ENCODE measurements at regions not wholly inside any gene's neighbourhood (a gene's known extent, or its start where the extent isn't known, plus 50 kb on each side); places are given as distances from the start of the nearest gene placed in this dataset.

- Histone ChIP-seq H3K27me3 (replicated peaks) (no peaks in the 10 kb centered on the region), H3K4me1 (replicated peaks) (no peaks in the 10 kb centered on the region), H3K27ac (no peak overlapping the region), H3K9me3 (replicated peaks) (no peaks in the 10 kb centered on the region), H3K4me3 (no peak overlapping the region), H3K36me3 (no peaks in the 10 kb centered on the region)
- DNase-seq (ENCODE audit: low read depth in 1 of 2, low spot score in 2 of 2) = no peak
These were observed 627.7 kb upstream of the KLF4 start for GRCh38 chr9:108117306-108117705.

- Histone ChIP-seq H3K4me3 (no peak overlapping the region), H3K27ac (no peak overlapping the region), H3K9me3 (replicated peaks) (no peaks in the 10 kb centered on the region), H3K4me1 (replicated peaks) (no peaks in the 10 kb centered on the region), H3K36me3 (no peaks in the 10 kb centered on the region), H3K27me3 (replicated peaks) (no peaks in the 10 kb centered on the region)
- no peak for DNase-seq (ENCODE audit: low read depth in 1 of 2, low spot score in 2 of 2)
These were observed 624.0 kb upstream of the KLF4 start for GRCh38 chr9:108113596-108113995.

GRCh38 chr9:108109927-108110690, 620.5 kb upstream of the KLF4 start:
- no peaks in the 10 kb centered on the region for H3K9me3 ChIP-seq (replicated peaks)
- H3K27me3 ChIP-seq (replicated peaks) = no peaks in the 10 kb centered on the region
- no peaks in the 10 kb centered on the region for H3K36me3 ChIP-seq
- H3K27ac ChIP-seq = no peak overlapping the region
- no peak for DNase-seq (ENCODE audit: low read depth in 1 of 2, low spot score in 2 of 2)
- no peak overlapping the region for H3K4me3 ChIP-seq
- no peaks in the 10 kb centered on the region for H3K4me1 ChIP-seq (replicated peaks)

- Histone ChIP-seq H3K27me3 (replicated peaks) (no peaks in the 10 kb centered on the region), H3K9me3 (replicated peaks) (no peaks in the 10 kb centered on the region), H3K27ac (no peak overlapping the region), H3K4me1 (replicated peaks) (no peaks in the 10 kb centered on the region), H3K36me3 (no peaks in the 10 kb centered on the region), H3K4me3 (no peak overlapping the region)
- DNase-seq (ENCODE audit: low read depth in 1 of 2, low spot score in 2 of 2) = no peak
These were observed 619.4 kb upstream of the KLF4 start for GRCh38 chr9:108108852-108109448.

GRCh38 chr9:108108280-108108851, 618.8 kb upstream of the KLF4 start:
- DNase-seq (ENCODE audit: low read depth in 1 of 2, low spot score in 2 of 2) = no peak
- Histone ChIP-seq H3K9me3 (replicated peaks) (no peaks in the 10 kb centered on the region), H3K36me3 (no peaks in the 10 kb centered on the region), H3K27me3 (replicated peaks) (no peaks in the 10 kb centered on the region), H3K4me3 (no peak overlapping the region), H3K27ac (no peak overlapping the region), H3K4me1 (replicated peaks) (no peaks in the 10 kb centered on the region)

GRCh38 chr9:108105885-108106284, 616.3 kb upstream of the KLF4 start:
- Histone ChIP-seq H3K36me3 (no peaks in the 10 kb centered on the region), H3K27ac (no peak overlapping the region), H3K4me3 (no peak overlapping the region), H3K9me3 (replicated peaks) (no peaks in the 10 kb centered on the region; the same call in 1 of the 2 replicates), H3K4me1 (replicated peaks) (no peaks in the 10 kb centered on the region), H3K27me3 (replicated peaks) (no peaks in the 10 kb centered on the region)
- DNase-seq (ENCODE audit: low read depth in 1 of 2, low spot score in 2 of 2) = no peak

- H3K36me3 ChIP-seq = no peaks in the 10 kb centered on the region
- DNase-seq (ENCODE audit: low read depth in 1 of 2, low spot score in 2 of 2) = no peak
- H3K4me1 ChIP-seq (replicated peaks) = no peaks in the 10 kb centered on the region
- H3K27ac ChIP-seq = no peak overlapping the region
- H3K4me3 ChIP-seq = no peak overlapping the region
- no peaks in the 10 kb centered on the region for H3K27me3 ChIP-seq (replicated peaks)
- H3K9me3 ChIP-seq (replicated peaks) = no peaks in the 10 kb centered on the region; the same call in 1 of the 2 replicates
These were observed 615.4 kb upstream of the KLF4 start for GRCh38 chr9:108104991-108105390.

GRCh38 chr9:108103046-108103693, 613.6 kb upstream of the KLF4 start:
- H3K9me3 ChIP-seq (replicated peaks) = no peaks in the 10 kb centered on the region; the same call in 1 of the 2 replicates
- H3K4me1 ChIP-seq (replicated peaks) = no peaks in the 10 kb centered on the region
- H3K36me3 ChIP-seq = no peaks in the 10 kb centered on the region
- H3K27me3 ChIP-seq (replicated peaks) = no peaks in the 10 kb centered on the region
- H3K4me3 ChIP-seq = no peak overlapping the region
- no peak overlapping the region for H3K27ac ChIP-seq
- no peak for DNase-seq (ENCODE audit: low read depth in 1 of 2, low spot score in 2 of 2)

GRCh38 chr9:108101410-108101809, 611.8 kb upstream of the KLF4 start:
- Histone ChIP-seq H3K4me1 (replicated peaks) (no peaks in the 10 kb centered on the region), H3K27ac (no peak overlapping the region), H3K9me3 (replicated peaks) (no peaks in the 10 kb centered on the region; the same call in 1 of the 2 replicates), H3K36me3 (no peaks in the 10 kb centered on the region), H3K27me3 (replicated peaks) (no peaks in the 10 kb centered on the region), H3K4me3 (no peak overlapping the region)
- DNase-seq (ENCODE audit: low read depth in 1 of 2, low spot score in 2 of 2) = no peak

GRCh38 chr9:108100571-108100970, 611.0 kb upstream of the KLF4 start:
- Histone ChIP-seq H3K4me3 (no peak overlapping the region), H3K9me3 (replicated peaks) (no peaks in the 10 kb centered on the region; the same call in 1 of the 2 replicates), H3K4me1 (replicated peaks) (no peaks in the 10 kb centered on the region), H3K36me3 (no peaks in the 10 kb centered on the region), H3K27me3 (replicated peaks) (no peaks in the 10 kb centered on the region), H3K27ac (no peak overlapping the region)
- no peak for DNase-seq (ENCODE audit: low read depth in 1 of 2, low spot score in 2 of 2)

- no peaks in the 10 kb centered on the region for H3K4me1 ChIP-seq (replicated peaks)
- H3K9me3 ChIP-seq (replicated peaks) = no peaks in the 10 kb centered on the region; the same call in 1 of the 2 replicates
- no peaks in the 10 kb centered on the region for H3K36me3 ChIP-seq
- no peak for DNase-seq (ENCODE audit: low read depth in 1 of 2, low spot score in 2 of 2)
- H3K4me3 ChIP-seq = no peak overlapping the region
- H3K27ac ChIP-seq = no peak overlapping the region
- no peaks in the 10 kb centered on the region for H3K27me3 ChIP-seq (replicated peaks)
These were observed 610.3 kb upstream of the KLF4 start for GRCh38 chr9:108099854-108100253.

GRCh38 chr9:108095496-108095895, 605.9 kb upstream of the KLF4 start:
- Histone ChIP-seq H3K36me3 (no peaks in the 10 kb centered on the region), H3K4me1 (replicated peaks) (no peaks in the 10 kb centered on the region), H3K27ac (no peak overlapping the region), H3K4me3 (no peak overlapping the region), H3K9me3 (replicated peaks) (no peaks in the 10 kb centered on the region), H3K27me3 (replicated peaks) (no peaks in the 10 kb centered on the region)
- no peak for DNase-seq (ENCODE audit: low read depth in 1 of 2, low spot score in 2 of 2)

GRCh38 chr9:108094676-108094993, 605.1 kb upstream of the KLF4 start:
- Histone ChIP-seq H3K4me1 (replicated peaks) (no peaks in the 10 kb centered on the region), H3K9me3 (replicated peaks) (no peaks in the 10 kb centered on the region), H3K4me3 (no peak overlapping the region), H3K27me3 (replicated peaks) (no peaks in the 10 kb centered on the region), H3K36me3 (no peaks in the 10 kb centered on the region), H3K27ac (no peak overlapping the region)
- no peak for DNase-seq (ENCODE audit: low read depth in 1 of 2, low spot score in 2 of 2)
